OCI-LY7 (cell line): ENCODE measurements at regions not wholly inside any gene's neighbourhood (a gene's known extent, or its start where the extent isn't known, plus 50 kb on each side); places are given as distances from the start of the nearest gene placed in this dataset.

Experiments
- BruUV-seq: library from RNA; stranded (reverse); fragments of 400-500 nt; replicated peaks from 2 replicates; lab custom pipeline; 2021; lab: Mats Ljungman, UMichigan
- CTCF ChIA-PET: fragments of 300-600 bp; sonication (Branson Sonifier 250); formaldehyde crosslinking; loops from one replicate; lab custom pipeline; 2022; ENCODE audit warnings: antibody characterized with exemption; ENCODE audit not compliant: unreplicated experiment; lab: Charles Lee
- POLR2A ChIA-PET: fragments of 300-600 bp; sonication (Branson Sonifier 250); formaldehyde crosslinking; loops from one replicate; lab custom pipeline; 2022; ENCODE audit warnings: antibody characterized with exemption; lab: Charles Lee
- DNase-seq: peaks from one replicate; pipeline ENCODE4 v3.0.0-alpha.2; 2015; ENCODE audit warnings: low spot score
- H2AFZ ChIP-seq: fragments of 200-600 bp; sonication (generic), shearing (Covaris generic); 2 replicates; pipeline ENCODE4 v1.6.1; 2014; ENCODE audit warnings: mild to moderate bottlenecking, antibody characterized with exemption, low read length, moderate library complexity
- H3K27ac ChIP-seq: fragments of 200-600 bp; sonication (generic); 2 replicates; pipeline ENCODE4 v1.5.1; 2014; ENCODE audit warnings: mixed run types, low read depth, mild to moderate bottlenecking, moderate library complexity, low read length, inconsistent platforms; ENCODE audit not compliant: poor library complexity, severe bottlenecking
- H3K36me3 ChIP-seq: fragments of 200-600 bp; sonication (generic); 2 replicates; pipeline ENCODE4 v1.6.1; 2014; ENCODE audit warnings: mild to moderate bottlenecking, antibody characterized with exemption, low read length, moderate library complexity, mixed read lengths; ENCODE audit not compliant: insufficient read depth
- H3K4me1 ChIP-seq: fragments of 200-600 bp; sonication (generic); 2 replicates; pipeline ENCODE4 v1.5.1; 2014; ENCODE audit warnings: mild to moderate bottlenecking, low read length; ENCODE audit not compliant: insufficient read depth, poor library complexity, severe bottlenecking
- H3K4me2 ChIP-seq: fragments of 200-600 bp; sonication (generic); 2 replicates; pipeline ENCODE4 v1.6.1; 2014; ENCODE audit warnings: mild to moderate bottlenecking, low read length
- H3K4me3 ChIP-seq: fragments of 200-600 bp; sonication (generic); 2 replicates; pipeline ENCODE4 v1.5.1; 2014; ENCODE audit warnings: mild to moderate bottlenecking, low read depth, low read length; ENCODE audit not compliant: poor library complexity, severe bottlenecking
- H3K79me2 ChIP-seq: fragments of 200-600 bp; sonication (generic); 2 replicates; pipeline ENCODE4 v1.6.1; 2016; ENCODE audit warnings: low read depth, mild to moderate bottlenecking, low read length, moderate library complexity, mixed read lengths; ENCODE audit not compliant: insufficient read depth
- H3K9me2 ChIP-seq: fragments of 200-600 bp; sonication (generic); 2 replicates; pipeline ENCODE4 v1.6.1; 2016; ENCODE audit warnings: mild to moderate bottlenecking, low read length, mixed read lengths; ENCODE audit not compliant: insufficient read depth
- H3K9me3 ChIP-seq: fragments of 200-600 bp; sonication (generic); 2 replicates; pipeline ENCODE4 v1.6.1; 2014; ENCODE audit warnings: mild to moderate bottlenecking, mixed run types, low read length, mixed read lengths
- H4K20me1 ChIP-seq: fragments of 200-600 bp; sonication (generic); 2 replicates; pipeline ENCODE4 v1.6.1; 2014; ENCODE audit warnings: mild to moderate bottlenecking, antibody characterized with exemption, low read length, moderate library complexity, mixed read lengths; ENCODE audit not compliant: insufficient read depth
- EZH2phosphoT487 ChIP-seq: fragments of 200-600 bp; sonication (generic); IDR thresholded peaks from 2 replicates; pipeline ENCODE4 v1.6.1; 2018; ENCODE audit warnings: low read depth, borderline replicate concordance, mild to moderate bottlenecking, mixed run types, antibody characterized with exemption, low read length, moderate library complexity, mixed read lengths
- intact Hi-C: fragments of 100-400 bp; cut with micrococcal nuclease; formaldehyde crosslinking; loops from one replicate; pipeline ENCODE4 v1.10.0; 2022; ENCODE audit not compliant: unreplicated experiment
- TF ChIP-seq, protein P1 (sequence below): fragments of 200-600 bp; sonication (generic); conservative IDR thresholded peaks from 2 replicates; pipeline ENCODE4 v1.5.1; 2014; ENCODE audit warnings: mild to moderate bottlenecking, antibody characterized with exemption, low read length, moderate library complexity, mixed read lengths

DNA sequence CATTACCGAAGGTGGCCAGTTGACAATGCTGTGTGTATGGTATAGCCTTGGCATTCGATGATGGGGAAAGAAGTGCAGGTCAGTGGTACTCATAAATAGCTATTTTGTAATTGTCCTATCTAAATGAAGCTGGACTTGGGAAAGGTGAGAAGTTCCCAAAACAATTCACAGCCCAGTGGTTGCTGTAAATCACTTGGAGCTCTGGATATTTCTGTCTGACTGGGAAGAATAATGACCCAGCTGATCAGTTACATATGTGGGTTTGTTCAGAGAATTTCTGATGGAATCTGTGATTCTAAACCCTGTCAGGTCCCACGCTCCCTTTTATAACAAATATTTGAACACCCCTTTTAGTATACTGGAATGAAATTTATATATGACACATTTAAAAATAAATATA is 133.9 kb upstream of the PFN2 start:
- no peaks in the 10 kb centered on the region for H3K9me2 ChIP-seq
- no peak for TF ChIP-seq EZH2phosphoT487
- TF ChIP-seq, protein P1, sequence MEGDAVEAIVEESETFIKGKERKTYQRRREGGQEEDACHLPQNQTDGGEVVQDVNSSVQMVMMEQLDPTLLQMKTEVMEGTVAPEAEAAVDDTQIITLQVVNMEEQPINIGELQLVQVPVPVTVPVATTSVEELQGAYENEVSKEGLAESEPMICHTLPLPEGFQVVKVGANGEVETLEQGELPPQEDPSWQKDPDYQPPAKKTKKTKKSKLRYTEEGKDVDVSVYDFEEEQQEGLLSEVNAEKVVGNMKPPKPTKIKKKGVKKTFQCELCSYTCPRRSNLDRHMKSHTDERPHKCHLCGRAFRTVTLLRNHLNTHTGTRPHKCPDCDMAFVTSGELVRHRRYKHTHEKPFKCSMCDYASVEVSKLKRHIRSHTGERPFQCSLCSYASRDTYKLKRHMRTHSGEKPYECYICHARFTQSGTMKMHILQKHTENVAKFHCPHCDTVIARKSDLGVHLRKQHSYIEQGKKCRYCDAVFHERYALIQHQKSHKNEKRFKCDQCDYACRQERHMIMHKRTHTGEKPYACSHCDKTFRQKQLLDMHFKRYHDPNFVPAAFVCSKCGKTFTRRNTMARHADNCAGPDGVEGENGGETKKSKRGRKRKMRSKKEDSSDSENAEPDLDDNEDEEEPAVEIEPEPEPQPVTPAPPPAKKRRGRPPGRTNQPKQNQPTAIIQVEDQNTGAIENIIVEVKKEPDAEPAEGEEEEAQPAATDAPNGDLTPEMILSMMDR: no peak
- no TSS peak for BruUV-seq
- intact Hi-C loops: no loop called here
- no peaks in the 10 kb centered on the region for H3K79me2 ChIP-seq
- H3K27ac ChIP-seq: no peak overlapping the region
- H3K4me3 ChIP-seq: no peak overlapping the region
- no peak overlapping the region for H3K4me2 ChIP-seq
- H3K36me3 ChIP-seq: no peaks in the 10 kb centered on the region
- H3K9me3 ChIP-seq: no peaks in the 10 kb centered on the region
- POLR2A ChIA-PET: interaction anchor here (1.2 kb wide), 1 partner anchor 79 kb away, joined by 3 read pairs; no protein-coding TSS in a partner anchor
- DNase-seq: no peak
- CTCF ChIA-PET: no interaction called here
- H4K20me1 ChIP-seq: no peaks in the 10 kb centered on the region
- H3K4me1 ChIP-seq: no peaks in the 10 kb centered on the region
- no peak overlapping the region for H2AFZ ChIP-seq

DNA sequence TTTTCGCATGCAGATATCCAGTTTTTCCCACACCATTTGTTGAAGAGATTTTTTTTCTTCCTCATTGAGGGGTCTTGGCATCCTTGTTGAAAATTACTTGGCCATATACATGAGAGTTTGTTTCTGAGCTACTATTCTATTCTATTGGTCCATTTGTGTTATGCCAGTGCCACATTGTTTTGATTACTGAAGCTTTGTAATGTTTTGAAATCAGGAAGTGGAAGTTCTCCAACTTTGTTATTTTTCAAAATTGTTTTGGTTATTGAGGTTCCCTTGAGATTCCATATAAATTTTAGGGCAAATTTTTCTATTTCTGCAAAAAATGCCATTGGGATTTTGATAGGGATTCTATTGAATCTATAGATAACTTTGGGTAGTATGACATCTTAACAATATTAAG is 130.3 kb upstream of the PFN2 start:
- no peaks in the 10 kb centered on the region for H3K9me3 ChIP-seq
- BruUV-seq: no TSS peak
- no peak for DNase-seq
- ChIA-PET POLR2A (no interaction called here), CTCF (no interaction called here)
- TF ChIP-seq, protein P1: no peak
- TF ChIP-seq EZH2phosphoT487: no peak
- no peaks in the 10 kb centered on the region for H3K36me3 ChIP-seq
- no peaks in the 10 kb centered on the region for H4K20me1 ChIP-seq
- no peak overlapping the region for H2AFZ ChIP-seq
- H3K4me1 ChIP-seq: no peaks in the 10 kb centered on the region
- no peaks in the 10 kb centered on the region for H3K9me2 ChIP-seq
- no peak overlapping the region for H3K4me2 ChIP-seq
- intact Hi-C loops: no loop called here
- H3K79me2 ChIP-seq: no peaks in the 10 kb centered on the region
- H3K27ac ChIP-seq: no peak overlapping the region
- H3K4me3 ChIP-seq: no peak overlapping the region

DNA sequence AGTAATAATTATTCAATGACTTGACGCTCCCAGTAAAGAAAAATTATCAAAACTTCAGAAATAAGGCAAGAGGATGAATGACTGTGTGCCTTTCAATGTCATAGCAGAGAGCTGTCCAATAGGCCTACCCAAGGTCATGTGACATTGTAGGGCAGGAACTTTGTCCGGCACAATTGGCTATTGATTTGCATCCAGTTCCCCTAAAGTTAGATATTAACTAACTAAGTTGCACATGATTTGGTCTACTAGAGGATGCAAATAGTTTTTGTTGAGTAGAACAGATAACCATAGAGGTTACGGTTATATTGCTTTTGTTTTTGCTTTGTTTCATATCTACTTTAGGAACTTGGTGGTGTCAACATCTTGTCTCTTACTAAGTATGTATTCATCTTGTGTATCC is 127.9 kb upstream of the PFN2 start:
- no peak for DNase-seq
- intact Hi-C loops: no loop called here
- H3K4me3 ChIP-seq: no peak overlapping the region
- no peak overlapping the region for H3K27ac ChIP-seq
- BruUV-seq: no TSS peak
- no peak overlapping the region for H3K4me2 ChIP-seq
- TF ChIP-seq EZH2phosphoT487: no peak
- TF ChIP-seq, protein P1: no peak
- H4K20me1 ChIP-seq: no peaks in the 10 kb centered on the region
- no peaks in the 10 kb centered on the region for H3K4me1 ChIP-seq
- no peaks in the 10 kb centered on the region for H3K79me2 ChIP-seq
- POLR2A ChIA-PET: interaction anchor here (0.7 to 1.3 kb wide), 3 partner anchors 17 to 70 kb away, joined by 3 read pairs; no protein-coding TSS in a partner anchor
- H3K9me2 ChIP-seq: no peaks in the 10 kb centered on the region
- no peak overlapping the region for H2AFZ ChIP-seq
- no peaks in the 10 kb centered on the region for H3K36me3 ChIP-seq
- H3K9me3 ChIP-seq: no peaks in the 10 kb centered on the region
- CTCF ChIA-PET: no interaction called here
